ENCODE measurements at regions not wholly inside any gene's neighbourhood (a gene's known extent, or its start where the extent isn't known, plus 50 kb on each side); places are given as distances from the start of the nearest gene placed in this dataset.

GRCh38 chr11:121894581-121894980 is 221.4 kb downstream of the BLID start:
- peak; percentile 52 for DNase-seq (ENCODE audit: low read depth, low spot score)
- in situ Hi-C loops (cut with HindIII; ENCODE audit: low sequenced_read_pairs), result no loop called here
- TF ChIP-seq, protein P1, sequence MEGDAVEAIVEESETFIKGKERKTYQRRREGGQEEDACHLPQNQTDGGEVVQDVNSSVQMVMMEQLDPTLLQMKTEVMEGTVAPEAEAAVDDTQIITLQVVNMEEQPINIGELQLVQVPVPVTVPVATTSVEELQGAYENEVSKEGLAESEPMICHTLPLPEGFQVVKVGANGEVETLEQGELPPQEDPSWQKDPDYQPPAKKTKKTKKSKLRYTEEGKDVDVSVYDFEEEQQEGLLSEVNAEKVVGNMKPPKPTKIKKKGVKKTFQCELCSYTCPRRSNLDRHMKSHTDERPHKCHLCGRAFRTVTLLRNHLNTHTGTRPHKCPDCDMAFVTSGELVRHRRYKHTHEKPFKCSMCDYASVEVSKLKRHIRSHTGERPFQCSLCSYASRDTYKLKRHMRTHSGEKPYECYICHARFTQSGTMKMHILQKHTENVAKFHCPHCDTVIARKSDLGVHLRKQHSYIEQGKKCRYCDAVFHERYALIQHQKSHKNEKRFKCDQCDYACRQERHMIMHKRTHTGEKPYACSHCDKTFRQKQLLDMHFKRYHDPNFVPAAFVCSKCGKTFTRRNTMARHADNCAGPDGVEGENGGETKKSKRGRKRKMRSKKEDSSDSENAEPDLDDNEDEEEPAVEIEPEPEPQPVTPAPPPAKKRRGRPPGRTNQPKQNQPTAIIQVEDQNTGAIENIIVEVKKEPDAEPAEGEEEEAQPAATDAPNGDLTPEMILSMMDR (IDR thresholded peaks at IDR 0.05; ENCODE audit: low read depth, low read length), result no peak
- no peak overlapping the region for H3K4me3 ChIP-seq (ENCODE audit: low read depth, low read length)

DNA sequence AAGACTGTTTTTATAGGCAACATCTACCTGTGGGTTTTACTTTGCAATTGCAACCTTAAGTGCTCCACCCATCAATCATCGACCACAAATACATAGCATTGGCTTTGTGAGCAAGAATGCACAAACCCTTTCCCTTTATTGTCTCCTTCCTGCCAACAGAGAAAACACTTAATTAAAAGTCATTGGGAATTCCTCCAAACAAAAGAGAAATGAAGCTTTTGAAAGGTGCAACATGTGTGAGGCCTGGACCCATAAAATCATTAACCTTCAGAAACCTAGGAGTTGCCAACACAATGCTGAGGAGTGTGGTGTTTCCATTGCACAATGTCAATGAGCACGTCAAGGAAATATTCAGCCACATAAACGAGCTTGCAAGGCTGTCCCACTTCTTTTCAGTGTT is 223.2 kb downstream of the BLID start:
- in situ Hi-C loops (cut with HindIII; ENCODE audit: low sequenced_read_pairs), result no loop called here
- no peak overlapping the region for H3K4me3 ChIP-seq (ENCODE audit: low read depth, low read length)
- TF ChIP-seq, protein P1 (IDR thresholded peaks at IDR 0.05; ENCODE audit: low read depth, low read length), result no peak
- peak; percentile 46 for DNase-seq (ENCODE audit: low read depth, low spot score)

- in situ Hi-C loops (cut with HindIII; ENCODE audit: low sequenced_read_pairs), result no loop called here
- H3K4me3 ChIP-seq (ENCODE audit: low read depth, low read length), result no peak overlapping the region
- TF ChIP-seq, protein P1 (IDR thresholded peaks at IDR 0.05; ENCODE audit: low read depth, low read length), result no peak
- DNase-seq (ENCODE audit: low read depth, low spot score), result peak; percentile 86
Measured at GRCh38 chr11:121892131-121892681, 223.8 kb downstream of the BLID start.

- H3K4me3 ChIP-seq (ENCODE audit: low read depth, low read length), result no peak overlapping the region
- in situ Hi-C loops (cut with HindIII; ENCODE audit: low sequenced_read_pairs), result no loop called here
- TF ChIP-seq, protein P1 (IDR thresholded peaks at IDR 0.05; ENCODE audit: low read depth, low read length), result no peak
- no peak for DNase-seq (ENCODE audit: low read depth, low spot score)
Measured at GRCh38 chr11:121890946-121891515, 225.0 kb downstream of the BLID start.

DNA sequence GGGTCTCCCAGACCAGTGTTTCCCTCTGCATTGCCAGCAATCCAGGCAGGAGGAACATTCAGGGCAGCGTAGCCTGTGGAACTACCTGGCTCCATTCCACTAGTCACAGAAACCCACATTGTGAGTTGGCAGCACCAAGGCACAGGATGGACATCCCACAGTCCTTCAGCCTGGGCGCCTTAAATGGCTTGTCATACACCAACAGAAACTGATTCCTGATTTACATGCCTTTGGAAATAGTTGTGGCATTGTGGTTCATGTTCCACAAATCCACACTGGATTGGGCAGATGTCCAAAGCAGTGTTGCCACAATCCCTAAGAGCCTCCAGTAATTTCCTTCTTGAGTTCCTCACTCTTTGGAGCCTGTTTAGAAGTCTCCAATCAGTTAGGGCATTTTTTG is 225.6 kb downstream of the BLID start:
- no peak overlapping the region for H3K4me3 ChIP-seq (ENCODE audit: low read depth, low read length)
- peak; percentile 89 for DNase-seq (ENCODE audit: low read depth, low spot score)
- TF ChIP-seq, protein P1 (IDR thresholded peaks at IDR 0.05; ENCODE audit: low read depth, low read length), result no peak
- in situ Hi-C loops (cut with HindIII; ENCODE audit: low sequenced_read_pairs), result no loop called here

DNA sequence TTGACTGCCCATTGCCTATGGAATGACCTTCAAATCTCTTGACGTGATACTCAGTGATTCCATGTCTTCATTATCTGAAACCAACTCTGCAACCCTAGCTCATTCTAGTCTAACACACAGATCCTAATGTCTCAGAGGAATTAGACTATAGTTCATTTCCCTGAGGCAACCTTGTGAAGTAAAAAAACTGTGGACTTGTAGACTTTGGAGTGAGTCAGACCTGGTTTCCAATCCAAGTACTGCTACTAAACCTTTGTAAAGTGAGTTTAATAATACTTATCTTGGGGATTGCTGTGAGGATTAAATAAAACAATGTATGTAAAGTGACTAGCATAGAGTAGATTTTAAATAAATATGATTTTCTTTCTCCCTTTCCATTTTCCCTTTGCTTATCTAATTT is 226.1 kb downstream of the BLID start:
- TF ChIP-seq, protein P1 (IDR thresholded peaks at IDR 0.05; ENCODE audit: low read depth, low read length), result no peak
- no peak overlapping the region for H3K4me3 ChIP-seq (ENCODE audit: low read depth, low read length)
- in situ Hi-C loops (cut with HindIII; ENCODE audit: low sequenced_read_pairs), result no loop called here
- DNase-seq (ENCODE audit: low read depth, low spot score), result peak; percentile 68

Data from astrocyte of the spinal cord (primary cell).